ENCODE measurements at regions not wholly inside any gene's neighbourhood (a gene's known extent, or its start where the extent isn't known, plus 50 kb on each side); places are given as distances from the start of the nearest gene placed in this dataset.
"Not testable (repeated sequence)": the region's sequence is repeated elsewhere in the genome, so short reads cannot be mapped to it uniquely, and the experiment has no call there.

DNA sequence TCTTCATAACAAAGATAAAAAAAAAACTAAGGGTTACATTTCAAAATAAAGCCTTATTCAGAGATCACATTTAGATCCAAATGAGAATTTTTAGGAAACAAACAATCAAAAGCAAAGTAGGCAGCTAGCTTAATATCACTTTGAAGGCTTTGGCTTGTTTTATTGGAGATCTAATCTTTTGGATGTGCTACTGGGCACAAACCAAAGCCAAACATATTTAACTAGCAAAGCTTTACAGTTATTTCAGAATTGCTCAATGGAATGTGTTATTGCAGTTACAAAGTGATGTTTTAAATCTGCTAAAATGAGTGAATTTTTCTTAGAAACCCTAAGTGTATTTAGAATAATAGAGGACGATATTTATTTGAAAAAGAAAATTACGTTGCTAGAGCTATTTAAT, 114.7 kb upstream of the KLHL1 start:
- no peak overlapping the region for H3K27ac Mint-ChIP-seq
- no peaks in the 10 kb centered on the region for H3K27me3 Mint-ChIP-seq (ENCODE audit: low read depth)
- intact Hi-C loops (cut with micrococcal nuclease), result no loop called here
- peaks cover 17% of the 10 kb centered on the region for H3K9me3 Mint-ChIP-seq
- no peaks in the 10 kb centered on the region for H3K4me1 Mint-ChIP-seq (ENCODE audit: low read depth)
- H3K4me3 Mint-ChIP-seq (ENCODE audit: low read depth), result no peak overlapping the region
- H3K36me3 Mint-ChIP-seq (ENCODE audit: low read depth), result no peaks in the 10 kb centered on the region
- DNase-seq (ENCODE audit: low spot score), result no peak

DNA sequence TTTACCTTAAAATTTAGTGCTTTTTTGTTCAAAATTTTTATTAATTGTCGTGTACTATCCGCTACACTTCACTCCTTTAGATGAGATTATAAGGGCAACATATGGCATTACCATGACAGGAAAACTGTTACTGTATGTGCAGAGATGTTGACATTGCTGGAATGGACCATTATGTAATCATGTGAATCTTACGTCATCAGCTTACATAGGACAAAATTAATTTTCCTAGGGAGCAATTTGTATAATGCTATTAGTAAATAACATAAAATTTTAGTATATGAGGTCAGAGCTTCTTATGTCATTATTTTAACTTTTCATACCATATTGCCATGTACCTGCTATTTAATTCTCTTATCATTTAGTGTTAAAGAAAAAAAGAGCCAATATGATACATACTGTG, 110.4 kb upstream of the KLHL1 start:
- no peak for DNase-seq (ENCODE audit: low spot score)
- Mint-ChIP-seq H3K27ac (no peak overlapping the region), H3K27me3 (ENCODE audit: low read depth) (no peaks in the 10 kb centered on the region), H3K36me3 (ENCODE audit: low read depth) (no peaks in the 10 kb centered on the region), H3K9me3 (peaks cover 17% of the 10 kb centered on the region), H3K4me3 (ENCODE audit: low read depth) (no peak overlapping the region), H3K4me1 (ENCODE audit: low read depth) (no peaks in the 10 kb centered on the region)
- intact Hi-C loops (cut with micrococcal nuclease), result no loop called here

GRCh38 chr13:70208968-70209367, 100.7 kb upstream of the KLHL1 start:
- DNase-seq (ENCODE audit: low spot score); H3K36me3 Mint-ChIP-seq (ENCODE audit: low read depth); intact Hi-C loops (cut with micrococcal nuclease); H3K27me3 Mint-ChIP-seq (ENCODE audit: low read depth); H3K4me1 Mint-ChIP-seq (ENCODE audit: low read depth); H3K4me3 Mint-ChIP-seq (ENCODE audit: low read depth); H3K27ac Mint-ChIP-seq: not testable (repeated sequence)
- peaks cover 35% of the 10 kb centered on the region for H3K9me3 Mint-ChIP-seq

DNA sequence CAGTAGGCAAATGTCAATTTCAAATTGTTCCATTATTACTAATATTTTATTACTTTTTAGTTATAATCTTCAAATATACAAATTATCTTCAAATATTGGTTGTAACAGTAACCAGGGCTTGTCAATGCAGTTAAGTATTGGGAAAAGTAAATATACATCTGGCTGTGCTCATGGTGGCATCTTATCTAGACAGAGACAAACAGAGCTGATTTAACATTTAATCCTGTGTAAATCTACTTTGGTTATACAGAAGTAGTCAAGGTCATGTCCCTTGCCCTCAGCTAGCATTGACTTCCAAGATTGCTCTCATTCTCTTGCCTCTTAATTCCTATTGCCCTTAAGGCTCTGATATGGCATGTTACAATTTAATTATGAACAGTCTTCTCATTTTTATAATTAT, 98.4 kb upstream of the KLHL1 start:
- no peak overlapping the region for H3K27ac Mint-ChIP-seq
- H3K27me3 Mint-ChIP-seq (ENCODE audit: low read depth), result no peaks in the 10 kb centered on the region
- peaks cover 45% of the 10 kb centered on the region for H3K9me3 Mint-ChIP-seq
- no peaks in the 10 kb centered on the region for H3K36me3 Mint-ChIP-seq (ENCODE audit: low read depth)
- no peaks in the 10 kb centered on the region for H3K4me1 Mint-ChIP-seq (ENCODE audit: low read depth)
- intact Hi-C loops (cut with micrococcal nuclease), result no loop called here
- DNase-seq (ENCODE audit: low spot score), result no peak
- H3K4me3 Mint-ChIP-seq (ENCODE audit: low read depth), result no peak overlapping the region

DNA sequence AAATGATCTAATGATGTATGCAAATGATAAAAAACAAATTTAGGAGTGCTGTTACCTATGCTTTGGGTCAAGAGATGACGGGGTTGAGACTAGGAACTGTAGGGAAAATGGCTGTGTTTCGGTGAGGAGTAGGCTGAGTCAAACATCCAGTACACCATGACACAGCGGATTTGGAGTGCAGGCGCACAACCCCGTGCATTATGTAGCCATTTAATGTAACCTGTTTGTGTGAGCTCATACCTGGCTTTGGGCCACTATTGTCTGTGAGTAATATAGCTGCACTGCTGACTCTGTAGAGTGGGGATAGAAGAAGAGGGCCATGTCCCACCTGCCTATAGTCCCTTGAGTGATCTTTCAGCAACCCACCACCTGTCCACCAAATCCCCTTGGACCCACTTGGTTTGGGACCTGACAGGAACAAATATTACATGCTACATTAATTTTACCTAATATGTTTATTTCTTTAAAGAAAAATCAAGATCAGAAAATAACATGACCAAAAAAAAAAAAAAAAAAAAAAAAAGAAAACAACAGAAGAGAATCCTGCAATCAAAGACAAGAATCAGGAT, 95.5 kb upstream of the KLHL1 start:
- no peak overlapping the region for H3K4me3 Mint-ChIP-seq (ENCODE audit: low read depth)
- no peak overlapping the region for H3K27ac Mint-ChIP-seq

DNA sequence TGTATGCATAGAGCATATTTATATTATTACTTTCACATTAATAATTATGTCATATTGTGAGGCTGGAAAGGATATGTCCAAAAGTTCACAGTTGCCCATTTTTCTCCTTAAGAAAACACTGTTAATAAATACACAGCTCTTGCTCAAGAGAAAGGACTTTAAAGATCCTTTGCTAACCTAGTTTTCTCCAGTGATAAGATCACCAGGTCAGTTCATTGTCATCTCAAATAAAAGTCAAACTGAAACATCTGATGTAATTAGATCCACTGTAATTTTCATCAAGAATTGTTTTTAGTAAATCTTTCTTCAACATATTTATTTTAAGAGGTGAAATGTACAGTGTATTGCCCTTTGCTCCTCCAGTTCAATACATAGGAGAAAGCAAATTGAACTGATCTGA, 82.8 kb upstream of the KLHL1 start:
- no peaks in the 10 kb centered on the region for H3K4me1 Mint-ChIP-seq (ENCODE audit: low read depth)
- intact Hi-C loops (cut with micrococcal nuclease), result no loop called here
- no peaks in the 10 kb centered on the region for H3K27me3 Mint-ChIP-seq (ENCODE audit: low read depth)
- H3K4me3 Mint-ChIP-seq (ENCODE audit: low read depth), result no peak overlapping the region
- H3K9me3 Mint-ChIP-seq, result peaks cover 26% of the 10 kb centered on the region
- no peak for DNase-seq (ENCODE audit: low spot score)
- H3K27ac Mint-ChIP-seq, result no peak overlapping the region
- no peaks in the 10 kb centered on the region for H3K36me3 Mint-ChIP-seq (ENCODE audit: low read depth)

More for the DNA sequence above, 95.5 kb upstream of the KLHL1 start:
- DNase-seq (ENCODE audit: low spot score), result no peak
- H3K27me3 Mint-ChIP-seq (ENCODE audit: low read depth), result no peaks in the 10 kb centered on the region
- no peaks in the 10 kb centered on the region for H3K4me1 Mint-ChIP-seq (ENCODE audit: low read depth)
- intact Hi-C loops (cut with micrococcal nuclease), result no loop called here
- peaks cover 33% of the 10 kb centered on the region for H3K9me3 Mint-ChIP-seq
- no peaks in the 10 kb centered on the region for H3K36me3 Mint-ChIP-seq (ENCODE audit: low read depth)

GRCh38 chr13:70189981-70190380, 81.7 kb upstream of the KLHL1 start:
- Mint-ChIP-seq H3K36me3 (ENCODE audit: low read depth) (no peaks in the 10 kb centered on the region), H3K4me3 (ENCODE audit: low read depth) (no peak overlapping the region), H3K9me3 (peaks cover 16% of the 10 kb centered on the region), H3K4me1 (ENCODE audit: low read depth) (no peaks in the 10 kb centered on the region), H3K27ac (no peak overlapping the region), H3K27me3 (ENCODE audit: low read depth) (no peaks in the 10 kb centered on the region)
- intact Hi-C loops (cut with micrococcal nuclease), result no loop called here
- DNase-seq (ENCODE audit: low spot score), result no peak

DNA sequence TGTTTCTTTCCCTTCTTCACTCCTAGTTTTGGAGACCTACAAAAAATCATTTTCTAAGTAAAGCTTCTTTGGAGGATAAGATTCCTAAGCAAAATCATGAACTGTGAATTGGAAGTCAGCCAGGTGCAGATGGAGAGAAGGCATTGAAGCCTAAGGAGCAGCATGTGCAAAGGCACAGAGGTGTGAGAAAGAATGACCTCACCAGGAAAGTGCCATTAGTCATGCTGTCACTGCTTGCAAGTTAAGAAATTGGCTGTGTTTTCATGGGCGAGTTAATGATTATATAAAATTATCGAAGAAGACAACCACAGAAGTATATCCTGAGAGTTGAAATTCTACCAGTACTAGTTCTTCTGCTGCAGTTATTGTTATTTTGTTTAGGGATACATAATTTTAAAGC, 80.3 kb upstream of the KLHL1 start:
- intact Hi-C loops (cut with micrococcal nuclease), result no loop called here
- Mint-ChIP-seq H3K36me3 (ENCODE audit: low read depth) (no peaks in the 10 kb centered on the region), H3K9me3 (peaks cover 8% of the 10 kb centered on the region), H3K4me3 (ENCODE audit: low read depth) (no peak overlapping the region), H3K27ac (no peak overlapping the region), H3K27me3 (ENCODE audit: low read depth) (no peaks in the 10 kb centered on the region), H3K4me1 (ENCODE audit: low read depth) (no peaks in the 10 kb centered on the region)
- no peak for DNase-seq (ENCODE audit: low spot score)

DNA sequence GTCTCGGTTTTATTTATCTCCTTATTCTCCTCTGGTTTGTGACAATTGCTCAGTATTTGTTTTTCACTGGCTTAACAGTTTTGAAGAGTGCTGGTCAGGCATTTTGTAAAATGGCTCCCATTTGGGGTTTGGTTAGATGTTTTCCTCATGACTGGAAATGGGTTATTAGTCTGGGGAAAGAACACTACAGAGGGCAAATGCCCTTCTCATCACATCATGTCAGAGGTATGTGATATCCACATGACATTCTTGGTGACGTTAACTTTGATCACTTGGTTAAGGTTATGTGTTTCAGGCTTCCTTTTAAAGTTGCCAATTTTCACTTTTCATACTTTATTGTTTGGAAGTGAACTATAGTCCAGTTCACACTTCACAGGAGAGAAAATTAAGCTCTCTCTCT, 74.8 kb upstream of the KLHL1 start:
- H3K36me3 Mint-ChIP-seq (ENCODE audit: low read depth), result no peaks in the 10 kb centered on the region
- no peak overlapping the region for H3K4me3 Mint-ChIP-seq (ENCODE audit: low read depth)
- intact Hi-C loops (cut with micrococcal nuclease), result no loop called here
- DNase-seq (ENCODE audit: low spot score), result no peak
- no peaks in the 10 kb centered on the region for H3K4me1 Mint-ChIP-seq (ENCODE audit: low read depth)
- peaks cover 9% of the 10 kb centered on the region for H3K9me3 Mint-ChIP-seq
- no peaks in the 10 kb centered on the region for H3K27me3 Mint-ChIP-seq (ENCODE audit: low read depth)
- no peak overlapping the region for H3K27ac Mint-ChIP-seq

All from activated T-helper 2 cell treated with anti-CD3 and anti-CD28 coated beads, Interferon-gamma antibody, Interleukin-2, Interleukin-4, amounts not matched to agents 10 μg/mL and 5 μg/mL and 100 μg/mL, durations not matched to agents 14 hours and 24 hours and 36 hours (primary cell).